K562 (cell line): ENCODE measurements at regions not wholly inside any gene's neighbourhood (a gene's known extent, or its start where the extent isn't known, plus 50 kb on each side); places are given as distances from the start of the nearest gene placed in this dataset.

Experiments used
- CSDE1 ChIP-seq, 2 experiments: fragments of 450-650 bp; IDR thresholded peaks; 2 replicates each; pipeline ENCODE4 v1.6.1; 2016; ENCODE audit warnings: mild to moderate bottlenecking in 1 of 2
- ILK ChIP-seq: fragments of 450-650 bp; IDR thresholded peaks from 2 replicates; pipeline ENCODE4 v1.6.1; 2016; ENCODE audit warnings: missing genetic modification characterization, low read depth, mild to moderate bottlenecking, missing compliant biosample characterization, moderate library complexity, borderline replicate concordance
- PURB ChIP-seq: sonication (generic); formaldehyde crosslinking; IDR thresholded peaks from 2 replicates; pipeline ENCODE4 v1.9.0; 2021; ENCODE audit warnings: low read depth, mild to moderate bottlenecking, missing genetic modification reagents
- RBM25 ChIP-seq: fragments of 200-400 bp; formaldehyde crosslinking; IDR thresholded peaks from 2 replicates; pipeline ENCODE4 v1.6.1; 2018; ENCODE audit warnings: low read length, low read depth, moderate library complexity; ENCODE audit not compliant: severe bottlenecking
- RFX5 ChIP-seq: IDR thresholded peaks from 2 replicates; pipeline ENCODE4 v1.6.1; 2011; ENCODE audit warnings: low read depth, mild to moderate bottlenecking, improper control_type of control experiment, low read length
- SMAD4 ChIP-seq: fragments of 250-450 bp; sonication (Bioruptor Pico); conservative IDR thresholded peaks from 2 replicates; pipeline ENCODE4 v1.8.0; 2021; ENCODE audit warnings: inconsistent platforms, mild to moderate bottlenecking, moderate library complexity
- ZBTB8A ChIP-seq: fragments of 450-650 bp; IDR thresholded peaks from 2 replicates; pipeline ENCODE4 v1.6.1; 2018; ENCODE audit warnings: mild to moderate bottlenecking, moderate library complexity; ENCODE audit not compliant: partially characterized antibody
- ZNF184 ChIP-seq: sonication (generic); formaldehyde crosslinking; IDR thresholded peaks from 2 replicates; pipeline ENCODE4 v1.5.0; 2020; ENCODE audit warnings: missing genetic modification reagents
- ZSCAN32 ChIP-seq: fragments of 450-650 bp; formaldehyde crosslinking; IDR thresholded peaks from 2 replicates; pipeline ENCODE4 v1.4.0; 2020; ENCODE audit warnings: mild to moderate bottlenecking, moderate library complexity
- TF ChIP-seq, protein P1 (sequence below), 2 experiments: IDR thresholded peaks; 2 replicates each; pipeline ENCODE4 v1.6.1; 2012; ENCODE audit warnings: improper control_type of control experiment in 2 of 2, low read depth in 2 of 2, low read length in 2 of 2, borderline replicate concordance in 1 of 2
- TF ChIP-seq, protein P2 (sequence below): fragments of 250-450 bp; sonication (Bioruptor Pico); IDR thresholded peaks from 2 replicates; pipeline ENCODE4 v1.4.0; 2020; ENCODE audit warnings: mild to moderate bottlenecking

DNA sequence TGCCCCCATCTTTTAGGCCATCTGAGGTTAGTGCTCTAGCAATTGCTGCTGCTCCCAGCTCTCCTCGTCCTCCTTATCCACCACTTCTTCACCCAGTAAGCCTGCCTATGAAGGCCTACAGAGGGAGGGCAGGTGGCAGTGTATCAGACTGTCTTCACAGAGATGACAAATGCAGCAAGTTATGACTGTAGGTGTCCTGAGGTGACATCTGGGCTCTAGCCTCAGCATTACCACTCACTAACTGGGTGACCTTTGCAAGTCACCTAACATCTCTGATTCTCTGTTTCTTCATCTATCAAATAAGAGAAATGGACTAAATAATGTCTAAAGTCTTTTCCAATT is 151.6 kb downstream of the NOC3L start (continued):
- TF ChIP-seq ZSCAN32 (CRISPR knock-in tag) (no peak), PURB (CRISPR knock-in tag) (no peak), CSDE1 (IDR thresholded peaks at IDR 0.05) (no peak), SMAD4 (CRISPR knock-in tag) (no peak), ZBTB8A (no peak), ILK (tag) (no peak), RBM25 (no peak), RFX5 (no peak), ZNF184 (CRISPR knock-in tag) (no peak)
- TF ChIP-seq, protein P1, sequence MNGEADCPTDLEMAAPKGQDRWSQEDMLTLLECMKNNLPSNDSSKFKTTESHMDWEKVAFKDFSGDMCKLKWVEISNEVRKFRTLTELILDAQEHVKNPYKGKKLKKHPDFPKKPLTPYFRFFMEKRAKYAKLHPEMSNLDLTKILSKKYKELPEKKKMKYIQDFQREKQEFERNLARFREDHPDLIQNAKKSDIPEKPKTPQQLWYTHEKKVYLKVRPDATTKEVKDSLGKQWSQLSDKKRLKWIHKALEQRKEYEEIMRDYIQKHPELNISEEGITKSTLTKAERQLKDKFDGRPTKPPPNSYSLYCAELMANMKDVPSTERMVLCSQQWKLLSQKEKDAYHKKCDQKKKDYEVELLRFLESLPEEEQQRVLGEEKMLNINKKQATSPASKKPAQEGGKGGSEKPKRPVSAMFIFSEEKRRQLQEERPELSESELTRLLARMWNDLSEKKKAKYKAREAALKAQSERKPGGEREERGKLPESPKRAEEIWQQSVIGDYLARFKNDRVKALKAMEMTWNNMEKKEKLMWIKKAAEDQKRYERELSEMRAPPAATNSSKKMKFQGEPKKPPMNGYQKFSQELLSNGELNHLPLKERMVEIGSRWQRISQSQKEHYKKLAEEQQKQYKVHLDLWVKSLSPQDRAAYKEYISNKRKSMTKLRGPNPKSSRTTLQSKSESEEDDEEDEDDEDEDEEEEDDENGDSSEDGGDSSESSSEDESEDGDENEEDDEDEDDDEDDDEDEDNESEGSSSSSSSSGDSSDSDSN (IDR thresholded peaks at IDR 0.05; ENCODE audit: borderline replicate concordance in 1 of 2, low read depth in 2 of 2, low read length in 2 of 2) = no peak
- TF ChIP-seq, protein P2, sequence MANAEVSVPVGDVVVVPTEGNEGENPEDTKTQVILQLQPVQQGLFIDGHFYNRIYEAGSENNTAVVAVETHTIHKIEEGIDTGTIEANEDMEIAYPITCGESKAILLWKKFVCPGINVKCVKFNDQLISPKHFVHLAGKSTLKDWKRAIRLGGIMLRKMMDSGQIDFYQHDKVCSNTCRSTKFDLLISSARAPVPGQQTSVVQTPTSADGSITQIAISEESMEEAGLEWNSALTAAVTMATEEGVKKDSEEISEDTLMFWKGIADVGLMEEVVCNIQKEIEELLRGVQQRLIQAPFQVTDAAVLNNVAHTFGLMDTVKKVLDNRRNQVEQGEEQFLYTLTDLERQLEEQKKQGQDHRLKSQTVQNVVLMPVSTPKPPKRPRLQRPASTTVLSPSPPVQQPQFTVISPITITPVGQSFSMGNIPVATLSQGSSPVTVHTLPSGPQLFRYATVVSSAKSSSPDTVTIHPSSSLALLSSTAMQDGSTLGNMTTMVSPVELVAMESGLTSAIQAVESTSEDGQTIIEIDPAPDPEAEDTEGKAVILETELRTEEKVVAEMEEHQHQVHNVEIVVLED (CRISPR knock-in tag) = no peak
- TF ChIP-seq, all 486 proteins: peak for 0
